T-helper 1 cell treated with Interleukin-12 subunit alpha and Interleukin-12 subunit beta and Interleukin-4 antibody, amounts not matched to agents 30 ng/mL and 1 ng/mL, for 36 hours (primary cell): ENCODE measurements at regions not wholly inside any gene's neighbourhood (a gene's known extent, or its start where the extent isn't known, plus 50 kb on each side); places are given as distances from the start of the nearest gene placed in this dataset.

Experiments
- intact Hi-C: fragments of 100-400 bp; cut with micrococcal nuclease; formaldehyde crosslinking; loops from one replicate; pipeline ENCODE4 v1.15.1; 2024

DNA sequence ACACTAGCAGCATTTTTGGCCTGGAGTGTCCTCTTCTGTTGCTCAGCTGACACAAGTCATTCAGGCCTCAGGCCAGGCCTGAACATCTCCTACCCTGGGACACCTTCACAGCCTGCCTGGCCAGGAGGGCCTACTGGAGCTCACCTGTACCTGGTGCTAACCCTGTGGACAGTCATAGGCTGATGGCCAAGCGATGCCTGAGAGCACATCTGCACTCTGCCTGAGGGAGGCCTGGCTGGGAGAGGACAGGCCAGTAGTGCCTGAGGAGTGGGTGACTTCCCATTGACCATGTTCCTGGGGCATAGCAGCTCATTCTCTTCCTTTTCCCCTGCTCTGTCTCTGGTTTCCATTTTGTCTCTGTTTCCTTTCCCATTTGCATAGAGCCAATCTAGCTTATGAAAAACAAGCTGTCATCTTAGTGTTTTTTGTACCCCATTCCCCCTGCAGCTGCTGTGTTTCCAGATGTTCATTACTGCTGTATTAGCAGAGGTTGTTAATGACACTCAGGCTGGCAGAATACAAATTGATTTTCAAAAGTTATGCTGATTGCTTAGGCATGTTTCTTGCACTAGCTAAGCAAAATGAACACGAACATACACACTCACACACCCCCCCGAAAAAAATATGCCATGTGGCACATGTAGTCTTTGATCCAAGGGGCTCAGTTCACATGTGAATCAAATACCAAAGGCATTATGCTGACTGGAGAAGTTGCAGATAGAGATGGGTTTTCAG is 149.7 kb upstream of the HS6ST1 start:
- intact Hi-C loops = no loop called here

DNA sequence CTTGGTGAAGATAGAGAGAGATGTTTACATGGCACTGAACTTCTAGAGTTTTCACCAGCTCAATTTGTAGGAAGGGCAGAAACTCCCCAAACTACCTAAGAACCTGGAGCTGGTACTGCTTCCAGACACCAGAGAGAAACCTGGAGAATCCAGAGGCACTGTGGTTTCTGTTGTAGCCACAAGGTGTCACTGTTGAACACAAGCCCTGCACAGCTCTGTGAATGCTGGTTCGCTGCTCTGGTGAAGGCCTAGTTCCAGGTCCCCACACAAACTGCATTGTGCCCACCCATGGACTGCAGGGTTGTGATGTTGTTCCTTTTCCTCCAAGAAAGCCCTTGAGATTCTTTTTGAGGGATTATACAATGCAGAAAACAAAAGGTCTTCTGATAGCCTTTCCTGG is 150.5 kb upstream of the HS6ST1 start:
- intact Hi-C loops = no loop called here

DNA sequence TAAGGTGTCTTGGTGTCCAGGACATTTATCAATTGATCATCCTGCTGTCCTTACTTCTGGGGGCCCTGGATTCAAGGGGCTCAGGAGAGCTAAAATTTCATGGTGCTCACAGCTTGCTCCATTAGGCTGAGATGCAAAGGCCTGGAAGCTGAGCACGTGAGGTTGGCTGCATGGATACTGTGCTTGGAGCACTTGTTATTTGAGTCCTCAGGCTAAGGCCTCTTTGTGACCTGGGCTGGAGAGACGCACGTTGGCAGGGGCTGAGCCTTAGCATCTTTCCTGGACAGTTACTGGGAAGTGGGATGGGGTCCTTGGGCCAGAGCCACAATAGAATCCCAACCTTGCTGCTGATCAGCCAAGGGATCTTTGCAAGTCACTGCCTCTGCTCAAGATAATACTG is 151.2 kb upstream of the HS6ST1 start:
- intact Hi-C loops = loop anchor here (5.0 kb wide), 1 partner anchor 148 kb away; no protein-coding TSS in a partner anchor

DNA sequence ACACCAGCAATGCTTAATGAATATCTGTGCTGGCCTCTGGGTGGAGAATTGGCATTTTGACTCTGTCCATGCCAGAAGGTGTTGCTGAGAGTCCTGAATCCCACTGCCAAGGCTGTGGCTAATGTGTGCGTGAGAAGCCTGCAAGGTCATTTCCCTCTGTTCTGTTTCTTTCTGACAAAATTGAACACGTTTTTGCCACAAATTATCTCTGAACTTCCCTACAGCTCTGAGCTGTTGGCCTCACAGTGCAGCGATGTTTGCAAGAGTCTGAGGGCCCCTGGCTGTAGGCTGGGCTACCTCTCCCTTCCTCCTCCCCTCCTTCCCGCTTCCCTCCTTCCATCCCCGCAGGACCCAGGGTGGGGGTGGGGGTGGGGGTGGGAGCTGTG is 154.1 kb upstream of the HS6ST1 start:
- intact Hi-C loops = loop anchor here (2.0 to 5.0 kb wide), 3 partner anchors 48 to 150 kb away; no protein-coding TSS in a partner anchor

DNA sequence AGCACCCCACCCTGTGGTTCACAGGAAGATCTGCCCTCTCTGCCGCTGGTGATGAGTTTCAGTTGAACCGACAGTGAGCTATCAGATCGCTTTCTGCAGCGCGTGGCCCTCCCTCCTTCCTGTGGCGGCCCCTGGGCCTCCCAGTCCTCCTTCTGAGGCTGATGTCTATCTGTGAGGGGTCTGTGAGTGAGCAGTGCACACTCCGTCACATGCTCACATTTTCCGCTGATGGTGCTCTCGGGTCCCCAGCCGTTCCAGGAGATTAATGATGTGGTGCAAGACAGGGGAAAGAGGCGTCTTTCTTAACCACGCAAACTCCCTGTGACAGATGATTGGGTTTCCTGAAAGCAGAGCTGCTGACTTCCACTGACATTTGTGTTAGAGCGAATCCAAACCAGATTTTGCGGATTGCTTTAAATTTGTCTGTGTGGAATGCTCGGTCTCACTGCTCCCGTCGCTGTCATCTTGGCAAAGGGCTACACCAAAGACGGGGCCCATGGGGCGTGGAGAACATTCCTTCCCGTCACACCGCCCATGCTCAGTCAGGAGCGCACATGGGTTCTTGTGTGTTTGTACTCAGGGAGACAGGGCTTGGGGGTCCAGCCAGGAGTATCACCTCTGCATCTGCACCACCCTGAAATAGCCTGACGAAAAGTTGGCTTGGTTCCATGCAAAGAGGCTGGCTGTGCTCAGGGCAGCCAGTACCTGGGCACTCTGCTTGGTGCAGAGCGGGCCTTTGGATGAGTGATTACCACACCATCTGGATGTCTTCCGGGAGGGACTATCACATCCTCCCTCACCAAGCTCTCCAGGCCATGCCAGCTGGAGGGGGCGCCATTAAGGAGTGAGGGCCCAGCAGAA is 154.7 kb upstream of the HS6ST1 start:
- intact Hi-C loops = loop anchor here (2.0 to 5.0 kb wide), 3 partner anchors 47 to 151 kb away; no protein-coding TSS in a partner anchor

DNA sequence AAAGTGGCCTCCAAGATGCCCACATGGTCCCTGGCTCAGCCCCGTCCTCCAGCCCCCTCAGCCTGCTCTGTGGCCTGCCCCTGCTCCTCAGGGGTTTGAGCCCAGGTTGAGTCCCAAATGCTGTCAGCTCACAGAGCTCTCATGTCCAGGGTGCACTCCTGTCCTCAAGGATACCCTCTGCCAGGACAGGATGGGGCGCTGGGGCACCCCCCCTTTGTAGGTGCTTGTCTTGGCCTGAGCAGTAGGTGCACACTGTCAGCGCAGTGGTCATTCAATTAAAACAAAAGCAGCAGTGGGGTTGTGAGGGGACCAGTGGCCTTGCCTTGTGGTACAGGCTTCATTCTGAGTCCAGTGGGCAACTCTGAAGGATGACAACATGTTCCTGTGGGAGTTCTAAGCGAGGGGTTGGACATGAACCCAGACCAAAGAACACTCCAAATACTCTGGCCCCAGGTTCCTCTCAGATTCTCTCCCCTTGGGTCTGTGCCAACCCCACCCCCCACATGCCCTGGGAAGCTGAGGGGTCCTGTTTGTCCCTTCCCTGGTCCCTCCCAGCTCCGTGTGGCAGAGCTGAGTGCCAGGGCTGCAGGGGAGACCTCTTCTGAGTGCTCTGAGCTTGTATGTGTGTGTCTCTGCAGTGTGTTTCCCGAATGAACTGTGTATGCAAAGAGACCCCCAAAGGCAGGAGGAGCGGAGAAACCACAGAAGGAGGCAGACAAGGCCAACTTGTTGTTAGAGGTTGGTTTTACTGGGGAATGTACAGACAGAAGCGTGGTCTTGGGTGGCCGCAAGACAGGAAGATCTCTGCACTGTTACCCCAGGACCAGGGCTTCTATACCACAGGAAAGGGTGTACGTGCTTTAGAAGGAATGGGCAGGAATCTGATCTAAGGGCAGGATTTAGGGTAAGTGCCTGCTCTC is 155.6 kb upstream of the HS6ST1 start:
- intact Hi-C loops = loop anchor here (5.0 kb wide), 1 partner anchor 152 kb away; no protein-coding TSS in a partner anchor

DNA sequence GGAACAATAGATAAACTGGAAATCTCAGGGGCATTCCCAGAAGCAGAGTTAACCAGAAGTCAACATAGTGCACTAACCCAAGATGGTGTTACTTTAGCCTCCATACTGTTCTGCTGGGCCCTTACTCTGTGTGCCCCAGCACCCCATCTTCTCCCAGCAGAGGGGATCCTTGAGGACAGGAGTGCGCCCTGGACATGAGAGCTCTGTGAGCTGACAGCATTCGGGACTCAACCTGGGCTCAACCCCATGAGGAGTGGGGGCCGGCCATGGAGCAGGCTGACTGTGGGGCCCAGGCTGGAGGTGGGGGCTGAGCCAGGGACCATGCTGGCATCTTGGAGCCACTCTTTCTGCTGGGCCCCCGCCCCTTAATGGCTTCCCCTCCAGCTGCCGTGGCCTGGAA is 156.3 kb upstream of the HS6ST1 start:
- intact Hi-C loops = loop anchor here (5.0 kb wide), 1 partner anchor 153 kb away; no protein-coding TSS in a partner anchor

DNA sequence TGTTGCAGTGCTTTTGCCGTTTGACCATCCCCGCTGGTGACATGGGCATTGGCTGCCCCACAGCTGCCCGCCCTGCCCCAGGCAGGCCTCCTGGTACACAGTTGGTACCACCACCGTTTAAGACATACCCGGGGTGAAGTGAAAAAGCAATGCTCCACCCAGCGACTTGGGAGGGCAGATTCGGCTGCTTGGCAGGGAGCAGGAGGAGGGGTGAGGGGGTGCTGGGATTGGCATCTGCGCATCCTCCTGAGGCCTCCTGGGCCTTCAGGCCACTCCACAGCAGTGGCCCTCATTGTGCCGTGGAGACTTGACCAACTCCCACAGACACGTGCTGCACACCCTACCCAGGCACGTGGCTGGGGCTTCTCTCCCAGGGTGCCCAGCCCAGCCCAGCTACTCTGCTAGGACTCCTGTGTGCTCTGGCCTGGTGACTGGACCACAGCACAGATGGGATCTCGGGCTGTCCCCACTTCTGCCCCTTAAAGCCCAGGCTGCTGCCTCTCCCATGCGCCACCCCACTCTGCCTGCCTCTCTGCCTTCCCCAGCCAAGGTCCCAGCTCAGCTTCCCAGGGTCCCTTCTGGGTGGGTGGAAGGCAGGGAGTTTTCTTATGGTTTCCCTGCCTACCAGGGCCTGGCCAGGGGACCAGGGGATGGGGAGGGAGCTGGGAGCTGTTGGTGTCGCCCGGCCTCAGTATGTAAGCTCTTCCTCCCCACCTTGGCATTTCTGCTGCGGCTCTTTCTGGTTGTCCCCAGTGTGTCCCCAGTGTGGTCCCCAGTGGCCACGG is 157.0 kb upstream of the HS6ST1 start:
- intact Hi-C loops = no loop called here

DNA sequence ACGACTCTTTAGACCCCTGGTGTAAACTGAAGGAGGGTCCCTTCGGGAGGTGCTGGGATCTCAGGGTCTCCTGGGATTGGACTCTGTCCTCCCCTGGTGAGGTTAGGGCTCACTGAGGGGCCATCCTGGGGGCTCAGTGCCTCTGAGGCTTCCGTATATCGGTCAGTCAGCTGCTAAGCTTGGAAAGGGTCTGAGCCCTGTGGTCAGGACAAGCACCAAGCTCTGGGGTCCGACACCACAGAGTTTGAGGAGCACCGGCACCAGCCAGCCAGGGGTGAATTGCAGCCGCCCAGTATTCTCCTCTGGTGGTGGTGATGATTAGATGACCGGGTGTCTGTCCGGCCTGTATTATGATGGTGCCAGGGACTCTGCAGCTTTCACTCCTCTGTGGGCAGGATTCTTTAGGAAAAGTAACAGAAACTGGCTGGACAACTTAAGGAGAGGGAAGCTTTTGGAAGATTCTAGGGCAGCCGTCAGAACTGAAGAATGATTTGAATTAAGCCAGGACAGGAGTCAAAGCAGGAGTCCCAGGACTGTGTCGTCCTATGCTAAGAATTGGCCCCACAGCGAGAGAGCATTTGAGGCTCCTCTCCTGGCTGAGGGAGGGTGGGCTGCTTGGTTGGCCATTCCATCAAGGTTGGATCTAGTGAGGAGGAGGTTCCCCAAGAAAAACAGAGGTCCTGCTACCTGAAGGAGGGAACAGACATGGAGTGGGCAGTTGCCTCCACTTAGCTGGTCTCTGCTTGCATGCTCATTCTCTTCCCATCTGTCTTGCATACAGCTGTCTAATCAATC is 158.6 kb upstream of the HS6ST1 start:
- intact Hi-C loops = no loop called here

DNA sequence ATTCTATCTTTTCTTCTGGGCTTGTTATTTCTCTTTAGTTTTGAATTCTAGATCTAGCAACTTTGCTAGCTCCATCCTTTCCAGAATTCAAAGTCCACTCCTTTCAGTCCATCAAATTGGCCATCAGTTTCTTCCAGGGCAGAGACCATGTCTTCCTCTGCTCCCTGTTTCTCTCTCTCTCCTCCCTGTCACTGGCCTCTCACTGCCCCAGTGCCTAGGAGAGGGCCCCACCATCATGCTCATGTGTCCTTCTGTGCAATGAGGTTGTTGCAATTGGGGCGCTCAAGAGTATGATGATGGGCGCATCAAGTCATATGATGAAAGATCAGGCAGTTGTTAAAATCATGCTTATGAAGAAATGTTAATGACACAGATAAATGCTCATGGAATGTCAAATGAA is 159.2 kb upstream of the HS6ST1 start:
- intact Hi-C loops = no loop called here

DNA sequence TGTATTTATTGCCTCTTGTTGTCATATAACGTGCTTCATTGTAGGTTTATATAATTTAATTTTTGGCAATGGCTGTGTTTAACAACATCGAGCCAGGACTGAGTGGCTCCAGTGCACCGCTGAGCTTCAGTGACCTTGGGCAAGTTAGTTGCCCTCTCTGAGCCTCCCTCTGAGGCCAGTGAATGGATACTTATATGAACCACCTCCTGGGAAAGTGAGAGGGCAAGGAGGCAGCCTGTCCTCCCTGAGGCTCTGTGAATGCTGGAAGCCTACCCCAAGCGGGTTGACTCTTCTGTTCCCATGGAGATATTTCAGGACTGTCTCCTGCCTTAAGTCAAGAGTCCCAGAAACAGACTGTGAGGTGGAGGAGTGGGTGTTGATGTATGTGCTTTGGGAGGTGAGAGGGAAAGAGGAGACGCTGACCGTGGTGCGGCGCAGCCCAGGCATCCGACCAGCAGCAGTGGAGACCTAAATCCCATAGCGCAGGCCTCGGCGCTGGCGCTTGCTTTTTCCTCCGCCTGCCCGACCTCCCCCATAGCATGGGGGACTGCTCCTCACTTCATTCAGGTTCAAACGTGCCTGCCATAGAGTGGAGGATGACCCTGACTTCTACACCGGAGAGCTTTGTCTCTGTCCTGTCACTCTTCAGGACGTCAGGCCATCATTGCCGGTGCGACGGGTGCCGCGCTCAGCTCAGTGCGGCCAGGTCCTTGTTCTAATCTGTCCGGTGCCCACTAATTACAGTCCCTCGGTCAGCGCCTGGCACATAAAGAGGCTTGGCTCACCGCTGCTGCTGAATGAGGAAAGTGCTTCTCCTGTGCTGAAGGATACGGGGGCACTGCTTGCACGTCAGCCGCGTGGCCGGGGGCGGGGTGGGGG is 167.3 kb upstream of the HS6ST1 start:
- intact Hi-C loops = no loop called here

DNA sequence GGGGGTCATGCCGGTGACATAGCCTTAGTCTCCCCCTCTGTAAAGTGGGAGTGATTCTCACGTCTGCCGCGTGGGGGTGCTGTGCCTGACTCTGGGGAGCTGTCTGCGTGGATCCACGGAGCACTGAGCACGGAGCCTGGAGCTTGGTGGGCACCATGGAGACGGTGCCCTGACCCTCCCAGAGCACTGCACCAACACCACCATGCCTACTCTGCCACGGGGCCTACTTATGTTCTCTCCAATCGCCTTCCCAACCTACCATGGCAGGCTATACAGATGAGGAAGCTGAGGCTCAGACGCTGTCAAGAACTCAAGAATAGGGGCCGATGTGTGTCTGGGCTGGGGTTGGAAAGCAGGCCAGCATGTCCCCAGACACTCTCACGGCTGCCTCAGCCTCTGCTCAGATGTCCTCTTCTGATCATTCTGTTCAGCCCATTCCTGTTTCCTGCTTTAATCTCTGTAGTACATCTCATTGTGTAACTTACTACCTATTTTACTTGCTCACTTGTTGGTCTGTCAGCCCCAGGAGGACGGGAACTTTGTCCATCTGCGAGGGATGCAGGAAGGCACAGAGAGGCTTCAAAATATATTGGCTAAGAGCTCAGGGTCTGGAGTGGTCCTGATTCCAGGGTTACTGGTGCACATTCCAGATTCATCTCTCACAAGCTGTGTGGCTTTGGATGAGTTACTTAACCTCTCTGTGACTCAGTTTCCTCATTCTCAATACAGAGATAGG is 168.1 kb upstream of the HS6ST1 start:
- intact Hi-C loops = no loop called here

DNA sequence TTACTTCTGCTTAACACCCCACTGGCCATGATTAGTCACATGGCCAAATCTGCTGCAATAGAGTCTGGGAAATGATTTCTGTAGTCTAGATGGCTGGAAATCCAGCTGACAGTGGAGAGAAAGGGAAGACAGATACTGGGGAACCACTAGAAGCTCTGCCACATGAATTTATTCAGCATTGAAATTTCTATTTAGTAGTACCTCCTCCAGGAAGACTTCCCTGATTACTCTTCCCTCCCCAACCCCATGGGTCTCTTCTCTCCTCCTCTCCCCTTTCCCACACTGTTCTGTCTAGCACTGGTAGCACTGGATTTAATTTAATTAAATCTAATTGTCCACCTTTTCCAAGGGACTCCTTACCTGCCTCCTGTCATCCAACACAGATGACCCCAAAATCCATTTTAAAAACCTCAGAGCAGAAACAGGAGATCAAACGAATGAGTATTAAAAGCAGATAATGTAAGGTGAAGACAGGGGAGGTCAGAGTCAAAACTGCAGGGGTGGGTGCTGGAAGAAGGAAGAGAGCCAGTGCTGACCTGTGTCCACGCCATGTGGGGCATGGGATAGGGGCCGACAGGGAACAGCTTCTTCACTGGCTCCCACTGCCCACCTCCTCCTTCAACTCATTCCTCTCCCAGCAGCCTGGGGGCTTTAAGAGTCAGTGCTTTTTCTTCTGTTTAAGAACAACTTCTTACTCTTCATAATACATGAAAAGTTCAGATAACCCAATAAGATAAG is 169.2 kb upstream of the HS6ST1 start:
- intact Hi-C loops = no loop called here

DNA sequence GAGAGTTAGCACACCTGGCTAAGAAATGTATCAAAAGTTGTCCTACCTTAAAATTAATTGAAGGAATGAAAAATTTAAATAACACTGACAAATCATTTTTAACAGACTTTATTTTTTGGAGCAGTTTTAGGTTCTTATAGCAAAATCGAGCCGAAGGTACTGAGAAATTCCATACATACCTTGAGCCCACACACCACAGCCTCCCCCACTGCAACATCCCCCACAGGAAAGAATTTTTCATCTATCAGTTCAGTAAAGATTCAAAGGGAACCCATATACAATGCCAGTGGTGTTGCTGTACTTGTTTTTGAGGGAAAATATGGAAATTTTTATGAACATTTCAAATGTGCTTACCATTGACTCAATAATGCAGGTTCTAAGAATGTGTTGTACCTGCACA is 169.8 kb upstream of the HS6ST1 start:
- intact Hi-C loops = no loop called here

DNA sequence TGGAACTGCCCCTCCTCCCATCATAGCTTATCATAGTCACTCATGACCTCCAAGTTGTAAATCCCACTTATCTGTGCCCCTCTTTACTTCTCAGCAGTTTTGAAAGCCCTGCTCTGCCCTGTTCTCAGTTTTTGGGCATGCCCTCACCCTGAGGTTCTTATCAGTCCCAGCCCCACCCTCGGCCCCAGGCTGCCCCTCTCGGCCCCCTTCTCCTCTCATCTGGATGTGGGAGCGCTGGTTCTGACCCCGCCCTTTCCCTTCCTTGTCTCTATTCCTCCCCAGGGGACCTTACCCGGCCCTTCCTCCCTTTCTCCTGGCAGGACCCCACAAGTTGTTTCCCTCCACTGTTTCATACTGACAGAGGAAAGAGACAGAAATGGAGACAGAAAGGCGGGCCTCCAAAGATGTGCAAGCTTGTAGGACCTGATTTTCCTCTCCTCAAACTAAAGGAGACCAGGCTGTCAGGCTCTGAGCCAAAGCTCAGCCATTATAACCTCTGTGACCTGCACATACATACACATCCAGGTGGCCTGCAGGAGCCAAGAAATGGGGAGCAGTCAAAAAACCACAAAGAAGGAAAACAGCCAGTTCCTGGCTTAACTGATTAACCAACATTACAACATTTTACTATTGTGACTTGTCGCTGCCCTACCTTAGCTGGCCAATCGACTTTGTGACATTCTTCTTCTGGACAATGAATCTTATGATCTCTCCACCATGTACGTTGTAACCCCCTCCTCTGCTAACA is 171.0 kb upstream of the HS6ST1 start:
- intact Hi-C loops = no loop called here

DNA sequence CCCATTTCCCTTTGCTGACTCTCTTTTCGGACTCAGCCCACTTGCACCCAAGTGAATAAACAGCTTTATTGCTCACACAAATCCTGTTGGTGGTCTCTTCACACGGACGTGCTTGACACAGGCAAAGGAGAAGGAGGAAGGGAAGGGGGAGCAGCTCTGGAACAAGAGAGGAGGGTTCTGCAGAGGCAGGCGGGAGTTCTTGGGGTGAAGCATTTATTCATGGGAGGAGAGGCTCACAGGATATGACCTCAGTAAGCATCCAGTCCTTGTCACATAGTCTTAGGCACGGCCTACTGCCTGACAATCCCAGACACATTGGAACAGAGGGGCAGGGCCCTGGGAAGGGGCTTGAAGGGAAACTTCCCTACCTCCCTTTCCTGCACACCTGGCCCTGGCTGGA is 171.7 kb upstream of the HS6ST1 start:
- intact Hi-C loops = no loop called here
